Activated naive CD8-positive, alpha-beta T cell treated with anti-CD3 and anti-CD28 coated beads for 36 hours (primary cell): ENCODE measurements at regions not wholly inside any gene's neighbourhood (a gene's known extent, or its start where the extent isn't known, plus 50 kb on each side); places are given as distances from the start of the nearest gene placed in this dataset.

Experiments
- DNase-seq: peaks from one replicate; pipeline ENCODE4 v3.0.0; 2021
- H3K27ac Mint-ChIP-seq: one replicate; pipeline ENCODE4 v1.8.0; 2022; ENCODE audit warnings: mild to moderate bottlenecking, moderate library complexity, mixed read lengths
- H3K27me3 Mint-ChIP-seq: one replicate; pipeline ENCODE4 v1.8.0; 2022; ENCODE audit warnings: mild to moderate bottlenecking, mixed read lengths
- H3K36me3 Mint-ChIP-seq: one replicate; pipeline ENCODE4 v1.8.0; 2021; ENCODE audit warnings: mild to moderate bottlenecking, mixed read lengths
- H3K4me1 Mint-ChIP-seq: one replicate; pipeline ENCODE4 v1.8.0; 2021; ENCODE audit warnings: mixed read lengths
- H3K4me3 Mint-ChIP-seq: one replicate; pipeline ENCODE4 v1.8.0; 2022; ENCODE audit warnings: mild to moderate bottlenecking, moderate library complexity, mixed read lengths
- H3K9me3 Mint-ChIP-seq: one replicate; pipeline ENCODE4 v1.8.0; 2022; ENCODE audit warnings: mixed read lengths

DNA sequence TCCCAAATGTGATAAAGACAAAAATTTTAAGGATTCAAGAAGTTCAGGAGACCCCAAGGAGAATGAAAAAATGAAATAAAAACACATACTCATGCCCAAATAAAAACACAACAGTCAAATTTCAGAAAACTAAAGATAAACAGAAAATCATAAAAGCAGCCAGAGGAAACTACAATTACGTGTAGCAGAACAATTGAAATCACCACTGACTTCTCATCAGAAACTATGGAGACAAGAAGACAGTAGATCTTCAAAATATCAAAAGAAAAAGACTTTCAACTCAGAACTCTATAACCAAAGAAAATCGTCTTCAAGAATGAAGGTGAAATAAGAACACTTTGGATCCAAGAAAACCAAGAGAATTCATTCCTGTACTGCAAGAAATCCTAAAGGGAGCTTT, 54.9 kb downstream of the DIO3 start:
- Mint-ChIP-seq H3K4me1 (no peaks in the 10 kb centered on the region), H3K27me3 (peaks cover 2% of the 10 kb centered on the region), H3K9me3 (peaks cover 2% of the 10 kb centered on the region), H3K4me3 (no peak overlapping the region), H3K27ac (no peak overlapping the region), H3K36me3 (no peaks in the 10 kb centered on the region)
- DNase-seq, result no peak

GRCh38 chr14:101619484-101619883, 58.2 kb downstream of the DIO3 start:
- Mint-ChIP-seq H3K27me3 (no peaks in the 10 kb centered on the region), H3K4me1 (no peaks in the 10 kb centered on the region), H3K9me3 (peaks cover 2% of the 10 kb centered on the region), H3K4me3 (no peak overlapping the region), H3K36me3 (no peaks in the 10 kb centered on the region), H3K27ac (no peak overlapping the region)
- no peak for DNase-seq

DNA sequence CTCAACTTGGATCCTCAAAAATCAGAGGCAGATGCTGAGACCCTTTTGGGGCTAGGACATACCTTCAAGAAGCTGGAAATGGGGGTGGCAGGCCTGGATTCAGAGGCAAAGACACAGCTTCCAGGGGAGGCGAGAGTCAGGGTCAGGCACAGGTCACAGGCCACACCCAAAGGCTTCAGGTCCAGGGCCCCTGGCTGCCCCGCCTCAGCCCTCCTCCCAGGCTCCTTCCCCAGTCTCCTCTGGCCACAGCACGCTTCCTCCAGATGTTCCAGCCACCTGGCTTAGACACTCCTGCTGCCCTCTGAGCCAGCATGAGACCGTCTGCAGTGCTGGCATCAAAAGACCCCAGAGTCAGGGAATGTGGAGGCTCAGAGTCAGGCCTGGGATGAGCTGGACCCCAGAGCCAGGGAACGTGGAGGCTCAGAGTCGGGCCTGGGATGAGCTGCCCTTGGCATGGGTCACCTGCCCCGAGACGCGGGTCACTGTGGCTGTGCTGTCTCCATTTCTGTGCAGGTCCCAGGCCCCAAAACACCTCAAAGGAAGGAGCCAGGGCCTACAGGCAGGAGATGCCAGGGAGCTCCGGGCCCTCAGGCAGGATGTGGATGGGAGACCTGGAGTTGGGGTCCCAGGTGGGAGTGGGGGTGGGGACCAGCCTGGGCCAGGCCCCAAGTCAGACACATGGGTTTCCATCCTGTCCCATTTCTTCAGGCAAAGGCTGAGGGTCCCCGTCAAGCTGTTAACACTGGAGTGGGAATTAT, 58.9 kb downstream of the DIO3 start:
- Mint-ChIP-seq H3K9me3 (peaks cover 2% of the 10 kb centered on the region), H3K27ac (no peak overlapping the region), H3K4me1 (no peaks in the 10 kb centered on the region), H3K27me3 (no peaks in the 10 kb centered on the region), H3K36me3 (no peaks in the 10 kb centered on the region), H3K4me3 (no peak overlapping the region)
- no peak for DNase-seq

DNA sequence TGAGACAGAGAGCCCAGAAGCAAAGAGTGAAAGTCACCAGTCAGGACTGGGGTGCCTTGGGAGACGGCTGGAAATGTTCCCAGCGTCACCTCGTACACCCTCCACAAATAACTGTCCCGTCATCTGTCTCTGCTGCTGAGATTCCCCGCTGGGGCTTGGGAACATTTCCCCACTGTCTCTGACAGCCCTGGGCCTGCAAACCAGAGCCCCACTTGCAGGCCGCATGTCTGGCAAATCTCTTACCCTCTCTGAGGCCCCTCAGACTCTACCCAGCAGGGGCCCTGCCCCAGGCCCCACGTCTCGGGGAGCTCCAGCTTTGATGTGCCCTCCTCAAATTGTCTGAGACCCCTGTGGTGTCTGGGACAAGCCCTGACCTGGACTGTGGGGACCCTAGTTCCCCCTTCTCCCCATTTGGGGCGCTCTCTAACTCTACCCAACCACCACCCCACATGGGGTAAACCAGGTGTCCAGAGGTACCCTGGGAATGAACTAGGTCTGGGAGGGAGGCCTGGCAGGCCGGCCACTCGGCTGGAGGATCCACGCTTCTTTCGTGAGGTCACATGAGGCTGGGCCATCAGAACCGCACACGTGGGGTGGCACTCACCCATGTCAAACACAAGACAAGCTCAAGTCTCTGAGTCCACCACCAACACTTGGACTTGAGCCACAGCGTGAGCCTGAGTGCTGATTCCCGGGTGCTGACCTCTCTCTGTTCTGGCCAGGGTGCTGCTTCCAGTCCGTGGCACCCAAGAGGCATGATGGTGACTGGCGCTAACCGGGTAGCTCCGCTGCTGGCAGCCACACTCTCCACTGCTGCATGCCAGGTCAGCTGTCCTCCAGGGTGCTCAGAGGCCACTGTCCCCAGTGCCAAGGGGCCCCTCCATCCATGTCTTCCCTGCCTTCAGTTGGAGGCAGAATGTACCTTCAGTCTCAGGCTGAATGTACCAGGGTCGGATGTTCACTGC, 59.8 kb downstream of the DIO3 start:
- H3K4me3 Mint-ChIP-seq, result no peak overlapping the region
- no peaks in the 10 kb centered on the region for H3K27me3 Mint-ChIP-seq
- no peaks in the 10 kb centered on the region for H3K36me3 Mint-ChIP-seq
- no peak for DNase-seq
- H3K4me1 Mint-ChIP-seq, result no peaks in the 10 kb centered on the region
- no peaks in the 10 kb centered on the region for H3K9me3 Mint-ChIP-seq
- no peak overlapping the region for H3K27ac Mint-ChIP-seq

GRCh38 chr14:101622251-101623076, 61.2 kb downstream of the DIO3 start:
- H3K9me3 Mint-ChIP-seq, result no peaks in the 10 kb centered on the region
- H3K4me3 Mint-ChIP-seq, result no peak overlapping the region
- H3K27me3 Mint-ChIP-seq, result no peaks in the 10 kb centered on the region
- no peak overlapping the region for H3K27ac Mint-ChIP-seq
- no peaks in the 10 kb centered on the region for H3K4me1 Mint-ChIP-seq
- no peaks in the 10 kb centered on the region for H3K36me3 Mint-ChIP-seq
- DNase-seq, result no peak

GRCh38 chr14:101623077-101623372, 61.7 kb downstream of the DIO3 start:
- Mint-ChIP-seq H3K27me3 (peaks cover 3% of the 10 kb centered on the region), H3K9me3 (no peaks in the 10 kb centered on the region), H3K4me1 (peaks cover 2% of the 10 kb centered on the region), H3K36me3 (no peaks in the 10 kb centered on the region), H3K4me3 (no peak overlapping the region), H3K27ac (no peak overlapping the region)
- no peak for DNase-seq

- H3K4me1 Mint-ChIP-seq, result peaks cover 3% of the 10 kb centered on the region
- H3K4me3 Mint-ChIP-seq, result no peak overlapping the region
- no peak overlapping the region for H3K27ac Mint-ChIP-seq
- peaks cover 5% of the 10 kb centered on the region for H3K27me3 Mint-ChIP-seq
- no peaks in the 10 kb centered on the region for H3K9me3 Mint-ChIP-seq
- no peak for DNase-seq
- H3K36me3 Mint-ChIP-seq, result no peaks in the 10 kb centered on the region
Measured at GRCh38 chr14:101623685-101624444, 62.6 kb downstream of the DIO3 start.

DNA sequence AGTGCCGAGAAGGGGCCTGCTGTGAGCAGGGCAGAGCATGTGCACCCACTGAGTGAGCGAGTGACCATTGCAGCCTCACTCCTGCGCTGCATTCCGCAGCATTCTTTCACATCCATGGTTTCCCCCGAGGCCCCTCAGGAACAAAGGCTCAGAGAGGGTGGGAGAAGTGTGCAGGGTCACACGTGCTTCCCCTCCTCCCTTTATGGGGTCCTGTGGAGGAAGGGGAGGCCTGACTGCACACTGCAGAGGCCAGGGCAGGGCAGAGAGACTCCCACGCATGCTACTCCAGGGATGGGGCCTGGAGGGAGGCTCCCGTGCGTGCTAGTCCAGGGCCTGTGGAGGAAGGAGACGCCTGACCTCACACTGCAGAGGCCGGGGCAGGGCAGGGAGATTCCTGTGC, 63.2 kb downstream of the DIO3 start:
- Mint-ChIP-seq H3K9me3 (no peaks in the 10 kb centered on the region), H3K4me3 (no peak overlapping the region), H3K27me3 (peaks cover 5% of the 10 kb centered on the region), H3K4me1 (peaks cover 3% of the 10 kb centered on the region), H3K27ac (no peak overlapping the region), H3K36me3 (no peaks in the 10 kb centered on the region)
- DNase-seq, result no peak

DNA sequence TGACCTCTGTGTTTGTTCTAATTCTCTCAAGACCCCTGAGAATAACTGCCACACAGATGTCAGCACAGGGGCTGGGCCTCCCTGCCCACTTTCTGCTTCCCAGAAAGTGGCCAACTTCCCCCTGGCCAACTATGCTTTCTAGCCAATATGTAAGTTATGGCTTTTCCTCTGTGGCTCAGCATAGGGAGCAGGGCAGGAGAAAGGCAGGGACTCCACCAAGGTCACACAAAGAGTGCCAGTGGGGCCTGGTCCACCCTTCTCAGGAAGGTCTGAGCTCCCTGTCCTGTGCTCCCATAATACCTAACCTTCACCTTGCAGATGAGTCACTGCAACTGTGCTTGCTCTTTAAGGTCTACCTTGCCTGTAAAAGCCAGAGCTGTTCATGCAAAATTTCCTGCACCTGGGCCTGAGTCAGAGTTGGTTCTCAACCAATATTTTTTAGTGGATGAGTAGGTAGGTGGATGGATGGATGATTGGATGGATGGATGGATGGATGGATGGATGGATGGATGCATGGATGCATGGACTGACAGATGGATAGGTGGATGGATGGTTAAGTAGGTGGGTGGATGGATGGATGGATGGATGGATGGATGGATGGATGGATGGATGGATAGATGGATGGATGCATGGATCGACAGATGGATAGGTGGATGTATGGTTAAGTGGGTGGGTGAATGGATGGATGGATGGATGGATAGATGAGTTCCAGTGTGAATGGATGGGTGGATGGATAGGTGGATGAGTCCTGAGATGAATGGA, 64.2 kb downstream of the DIO3 start:
- peaks cover 5% of the 10 kb centered on the region for H3K27me3 Mint-ChIP-seq
- no peak for DNase-seq
- H3K36me3 Mint-ChIP-seq, result no peaks in the 10 kb centered on the region
- no peaks in the 10 kb centered on the region for H3K9me3 Mint-ChIP-seq
- no peak overlapping the region for H3K27ac Mint-ChIP-seq
- peaks cover 3% of the 10 kb centered on the region for H3K4me1 Mint-ChIP-seq
- no peak overlapping the region for H3K4me3 Mint-ChIP-seq

GRCh38 chr14:101626331-101626730, 65.0 kb downstream of the DIO3 start:
- Mint-ChIP-seq H3K27ac (no peak overlapping the region), H3K4me1 (peaks cover 3% of the 10 kb centered on the region), H3K36me3 (no peaks in the 10 kb centered on the region), H3K4me3 (no peak overlapping the region), H3K27me3 (peaks cover 5% of the 10 kb centered on the region), H3K9me3 (no peaks in the 10 kb centered on the region)
- DNase-seq, result no peak

GRCh38 chr14:101627915-101628262, 66.6 kb downstream of the DIO3 start:
- H3K4me3 Mint-ChIP-seq, result no peak overlapping the region
- no peaks in the 10 kb centered on the region for H3K36me3 Mint-ChIP-seq
- DNase-seq, result no peak
- peaks cover 3% of the 10 kb centered on the region for H3K4me1 Mint-ChIP-seq
- H3K27ac Mint-ChIP-seq, result no peak overlapping the region
- peaks cover 5% of the 10 kb centered on the region for H3K27me3 Mint-ChIP-seq
- no peaks in the 10 kb centered on the region for H3K9me3 Mint-ChIP-seq

GRCh38 chr14:101628471-101628966, 67.2 kb downstream of the DIO3 start:
- Mint-ChIP-seq H3K4me1 (peaks cover 3% of the 10 kb centered on the region), H3K9me3 (no peaks in the 10 kb centered on the region), H3K4me3 (no peak overlapping the region), H3K27ac (no peak overlapping the region), H3K36me3 (no peaks in the 10 kb centered on the region), H3K27me3 (peaks cover 5% of the 10 kb centered on the region)
- DNase-seq, result peak; percentile 76

- H3K9me3 Mint-ChIP-seq, result no peaks in the 10 kb centered on the region
- peaks cover 3% of the 10 kb centered on the region for H3K4me1 Mint-ChIP-seq
- DNase-seq, result no peak
- peaks cover 7% of the 10 kb centered on the region for H3K27me3 Mint-ChIP-seq
- H3K4me3 Mint-ChIP-seq, result no peak overlapping the region
- no peaks in the 10 kb centered on the region for H3K36me3 Mint-ChIP-seq
- no peak overlapping the region for H3K27ac Mint-ChIP-seq
Measured at GRCh38 chr14:101628975-101629374, 67.7 kb downstream of the DIO3 start.
